OCI-LY3 (cell line): ENCODE measurements at regions not wholly inside any gene's neighbourhood (a gene's known extent, or its start where the extent isn't known, plus 50 kb on each side); places are given as distances from the start of the nearest gene placed in this dataset.

Experiments used
- CTCF ChIP-seq: fragments of 200-600, 300-600 bp; sonication (generic); IDR thresholded peaks from 2 replicates; pipeline ENCODE4 v1.5.1; 2014; ENCODE audit warnings: antibody characterized with exemption, low read length, low read depth
- EZH2phosphoT487 ChIP-seq: fragments of 200-600 bp; shearing (Covaris generic); IDR thresholded peaks from 2 replicates; pipeline ENCODE4 v1.6.1; 2018; ENCODE audit warnings: antibody characterized with exemption, mixed run types, low read depth

GRCh38 chr3:18483226-18483625, 58.1 kb upstream of the SATB1 start:
- TF ChIP-seq CTCF (no peak), EZH2phosphoT487 (no peak)
